ENCODE measurements at regions not wholly inside any gene's neighbourhood (a gene's known extent, or its start where the extent isn't known, plus 50 kb on each side); places are given as distances from the start of the nearest gene placed in this dataset.

- Histone ChIP-seq H3K9me3 (ENCODE audit: control insufficient read depth, insufficient read depth, low read depth, low read length) (no peaks in the 10 kb centered on the region), H3K27ac (ENCODE audit: insufficient read depth, low read length) (no peak overlapping the region), H2AFZ (ENCODE audit: low read length) (no peak overlapping the region), H3K36me3 (ENCODE audit: control insufficient read depth, insufficient read depth, low read length) (no peaks in the 10 kb centered on the region), H3K27me3 (ENCODE audit: control insufficient read depth, insufficient read depth, low read length) (peaks cover 20% of the 10 kb centered on the region), H3K4me3 (replicated peaks in 1 of 4; ENCODE audit: control extremely low read depth in 1 of 4, insufficient read depth in 1 of 4, low read depth in 3 of 4, low read length in 4 of 4) (no peak overlapping the region), H3K9ac (ENCODE audit: insufficient read depth, low read length) (no peak overlapping the region), H3K79me2 (ENCODE audit: control insufficient read depth, insufficient read depth, low read length) (no peaks in the 10 kb centered on the region), H3K4me2 (ENCODE audit: extremely low read depth, insufficient read depth, low read length) (no peak overlapping the region), H3K4me1 (ENCODE audit: control insufficient read depth, extremely low read depth, insufficient read depth, low read length) (no peaks in the 10 kb centered on the region), H4K20me1 (ENCODE audit: control insufficient read depth, extremely low read depth, insufficient read depth, low read length) (no peaks in the 10 kb centered on the region)
- TF ChIP-seq EZH2 (IDR thresholded peaks at IDR 0.05; ENCODE audit: low read length, missing control alignments) (no peak), CTCF (conservative IDR thresholded peaks at IDR 0.05 in 1 of 2, IDR thresholded peaks at IDR 0.05 in 1 of 2; ENCODE audit: low read depth in 1 of 2, low read length in 2 of 2) (no peak)
- no peak for DNase-seq (ENCODE audit: low read depth in 2 of 2)
Measured at GRCh38 chr5:141800617-141801016, 77.6 kb downstream of the PCDH1 start.

DNA sequence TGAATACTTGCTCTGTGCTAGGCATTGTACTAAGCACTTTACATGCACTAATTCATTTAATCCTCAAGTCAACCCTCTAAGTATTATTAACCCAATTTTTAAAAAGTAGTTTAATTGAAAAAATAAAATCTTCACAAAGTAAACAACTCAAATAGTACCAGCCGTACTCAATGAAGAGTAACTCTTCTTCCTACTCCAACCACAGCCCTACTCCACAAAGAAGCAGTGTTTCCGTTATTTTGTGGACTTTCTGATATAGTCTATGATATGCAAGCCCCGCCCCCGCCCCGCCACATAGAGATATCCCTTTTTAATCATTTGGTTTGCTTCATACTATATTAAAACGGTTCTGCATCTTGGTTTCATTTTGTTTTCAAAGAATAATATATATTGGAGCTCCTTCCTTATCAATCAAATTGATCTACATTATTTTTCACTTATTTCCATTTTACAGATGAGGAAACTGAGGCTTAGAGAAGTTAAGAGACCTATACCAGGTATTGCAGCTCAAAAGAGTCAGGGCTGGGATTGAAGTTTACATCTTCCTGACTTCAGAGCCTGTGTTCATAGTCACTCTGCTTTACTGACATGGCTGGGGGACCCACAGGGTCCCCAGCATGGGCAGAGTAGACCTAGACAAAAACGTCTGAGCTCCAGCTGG lies 78.6 kb downstream of the PCDH1 start:
- peaks cover 10% of the 10 kb centered on the region for H3K27me3 ChIP-seq (ENCODE audit: control insufficient read depth, insufficient read depth, low read length)
- H3K4me1 ChIP-seq (ENCODE audit: control insufficient read depth, extremely low read depth, insufficient read depth, low read length) = no peaks in the 10 kb centered on the region
- TF ChIP-seq EZH2 (IDR thresholded peaks at IDR 0.05; ENCODE audit: low read length, missing control alignments) = no peak
- TF ChIP-seq CTCF (conservative IDR thresholded peaks at IDR 0.05 in 1 of 2, IDR thresholded peaks at IDR 0.05 in 1 of 2; ENCODE audit: low read depth in 1 of 2, low read length in 2 of 2) = no peak

DNA sequence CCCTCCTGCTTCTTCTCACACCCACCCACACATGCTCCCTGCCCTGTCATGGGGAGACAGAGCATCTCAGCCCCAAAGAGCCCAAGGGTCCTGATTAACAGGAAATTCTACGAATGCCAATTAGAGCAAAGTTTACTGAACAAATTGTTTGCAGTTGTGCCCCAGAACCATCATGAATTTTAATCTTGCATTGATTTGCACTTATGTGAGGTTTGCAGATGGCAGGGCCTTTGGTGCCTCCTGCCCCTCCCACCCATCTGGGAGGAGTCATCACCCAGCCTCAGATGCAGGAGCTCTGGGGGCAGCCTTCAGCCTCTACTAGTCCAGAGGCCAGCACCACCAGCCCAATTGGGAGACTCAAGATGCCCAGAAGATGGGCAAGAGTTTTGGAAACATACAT lies 80.8 kb downstream of the PCDH1 start:
- Histone ChIP-seq H3K9me3 (ENCODE audit: control insufficient read depth, insufficient read depth, low read depth, low read length) (no peaks in the 10 kb centered on the region), H3K9ac (ENCODE audit: insufficient read depth, low read length) (no peak overlapping the region), H3K4me3 (replicated peaks in 1 of 4; ENCODE audit: control extremely low read depth in 1 of 4, insufficient read depth in 1 of 4, low read depth in 3 of 4, low read length in 4 of 4) (no peak overlapping the region), H3K27me3 (ENCODE audit: control insufficient read depth, insufficient read depth, low read length) (no peaks in the 10 kb centered on the region), H4K20me1 (ENCODE audit: control insufficient read depth, extremely low read depth, insufficient read depth, low read length) (no peaks in the 10 kb centered on the region), H3K4me2 (ENCODE audit: extremely low read depth, insufficient read depth, low read length) (no peak overlapping the region), H2AFZ (ENCODE audit: low read length) (no peak overlapping the region), H3K27ac (ENCODE audit: insufficient read depth, low read length) (no peak overlapping the region), H3K4me1 (ENCODE audit: control insufficient read depth, extremely low read depth, insufficient read depth, low read length) (no peaks in the 10 kb centered on the region), H3K79me2 (ENCODE audit: control insufficient read depth, insufficient read depth, low read length) (no peaks in the 10 kb centered on the region), H3K36me3 (ENCODE audit: control insufficient read depth, insufficient read depth, low read length) (no peaks in the 10 kb centered on the region)
- DNase-seq (ENCODE audit: low read depth in 2 of 2) = no peak
- no peak for TF ChIP-seq CTCF (conservative IDR thresholded peaks at IDR 0.05 in 1 of 2, IDR thresholded peaks at IDR 0.05 in 1 of 2; ENCODE audit: low read depth in 1 of 2, low read length in 2 of 2)
- TF ChIP-seq EZH2 (IDR thresholded peaks at IDR 0.05; ENCODE audit: low read length, missing control alignments) = no peak

More for the DNA sequence above, 78.6 kb downstream of the PCDH1 start:
- no peak overlapping the region for H3K4me2 ChIP-seq (ENCODE audit: extremely low read depth, insufficient read depth, low read length)
- no peaks in the 10 kb centered on the region for H3K9me3 ChIP-seq (ENCODE audit: control insufficient read depth, insufficient read depth, low read depth, low read length)
- H3K27ac ChIP-seq (ENCODE audit: insufficient read depth, low read length) = no peak overlapping the region
- H3K79me2 ChIP-seq (ENCODE audit: control insufficient read depth, insufficient read depth, low read length) = no peaks in the 10 kb centered on the region
- H2AFZ ChIP-seq (ENCODE audit: low read length) = no peak overlapping the region
- H3K4me3 ChIP-seq (replicated peaks in 1 of 4; ENCODE audit: control extremely low read depth in 1 of 4, insufficient read depth in 1 of 4, low read depth in 3 of 4, low read length in 4 of 4) = no peak overlapping the region
- H3K36me3 ChIP-seq (ENCODE audit: control insufficient read depth, insufficient read depth, low read length) = no peaks in the 10 kb centered on the region
- no peaks in the 10 kb centered on the region for H4K20me1 ChIP-seq (ENCODE audit: control insufficient read depth, extremely low read depth, insufficient read depth, low read length)
- no peak overlapping the region for H3K9ac ChIP-seq (ENCODE audit: insufficient read depth, low read length)
- no peak for DNase-seq (ENCODE audit: low read depth in 2 of 2)

All from fibroblast of lung (primary cell).